Heart left ventricle (tissue), 16 donors: ENCODE measurements at regions not wholly inside any gene's neighbourhood (a gene's known extent, or its start where the extent isn't known, plus 50 kb on each side); places are given as distances from the start of the nearest gene placed in this dataset.

Experiments used
- ATAC-seq, 4 donors: fragments of 200-7000 bp; cut with Tn5 transposase; one replicate each; pipeline ENCODE4 v1.9.1; 2020 to 2022; ENCODE audit warnings: moderate library complexity in 4 of 4, mild to moderate bottlenecking in 3 of 4, moderate number of reproducible peaks in 1 of 4
- DNase-seq, 5 donors: peaks; one replicate each; pipeline ENCODE4 v3.0.0-alpha.2; 2020
- H3K27ac ChIP-seq, 12 donors: fragments of 200-600 bp; sonication (generic) in 4 of 12; one replicate each; pipeline versions ENCODE4 v1.5.0 to v1.8.0; 2016 to 2022; ENCODE audit warnings: mild to moderate bottlenecking in 2 of 12
- H3K27me3 ChIP-seq, 9 donors: fragments of 200-600 bp; sonication (generic) in 2 of 9; one replicate each; pipeline versions ENCODE4 v1.5.1 to v1.8.0; 2016 to 2022; ENCODE audit warnings: mild to moderate bottlenecking in 3 of 9
- H3K36me3 ChIP-seq, 9 donors: fragments of 200-600 bp; sonication (generic) in 2 of 9; one replicate each; pipeline versions ENCODE4 v1.5.0 to v1.8.0; 2018 to 2022; ENCODE audit warnings: mild to moderate bottlenecking in 2 of 9
- H3K4me1 ChIP-seq, 12 donors: fragments of 200-600 bp; sonication (generic) in 4 of 12; one replicate each; pipeline versions ENCODE4 v1.5.0 to v1.8.0; 2016 to 2022; ENCODE audit warnings: mild to moderate bottlenecking in 3 of 12
- H3K4me3 ChIP-seq, 12 donors: fragments of 200-600 bp; sonication (generic) in 4 of 12; one replicate each; pipeline versions ENCODE4 v1.5.0 to v1.8.0; 2017 to 2022; ENCODE audit warnings: mild to moderate bottlenecking in 9 of 12, moderate library complexity in 4 of 12
- H3K9me3 ChIP-seq, 12 donors: fragments of 200-600 bp; sonication (generic) in 4 of 12; one replicate each; pipeline versions ENCODE4 v1.5.0 to v1.8.0; 2016 to 2022; ENCODE audit warnings: mild to moderate bottlenecking in 1 of 12
- CTCF ChIP-seq, 12 donors: fragments of 200-600 bp; sonication (generic) in 4 of 12; IDR thresholded peaks; one replicate each; pipeline versions ENCODE4 v1.5.0 to v1.8.0; 2018 to 2022; ENCODE audit warnings: antibody characterized with exemption in 12 of 12, mild to moderate bottlenecking in 5 of 12
- POLR2A ChIP-seq, 2 donors: fragments of 450-650 bp; IDR thresholded peaks; one replicate each; pipeline ENCODE4 v1.6.1; 2017; ENCODE audit warnings: antibody characterized with exemption in 2 of 2, mild to moderate bottlenecking in 2 of 2, moderate library complexity in 2 of 2
- WGBS, 4 donors: extraction: QIAGEN DNeasy Blood & Tissue Kit in 2 of 4; methylation state at CpG; one replicate each; pipeline versions ENCODE4 v1.1.5 to v1.1.7; 2013 to 2018; 5-methylcytosine and 5-hydroxymethylcytosine counted together
- intact Hi-C, 10 donors: fragments of 100-400 bp; cut with DNase I; formaldehyde crosslinking; loops; one replicate each; pipeline versions ENCODE4 v1.11.1 to v1.14.2; 2022
- donor health status: ischemic (EF 13 %, LVEDD 7.1; RV severe dilation, severe dysfunction).
- donor health status: healthy with polysubstance abuse.
- donor health status: DM: no; HTN: yes; CAD: no.
- donor health status: DM: no; HTN: no; CAD: no.
- donor health status: ischemic (EF 25% LVEDD 6.9; RV normal size, moderate dysfunction).
- donor health status: ischemic (EF 25% LVEDD 5.7; RV mildly dilated, moderate dysfunction).
- donor health status: healthy.
- donor health status: DM: yes; HTN: yes; CAD: no.
- donor health status: ischemic (EF 35%, LVEDD 5.7; RV mildly dilated, moderate dysfunction).
- donor health status: nonischemic (EF 11% LVEDD 7.7; RV severe dilation, severe dysfunction).
- donor health status: DM: yes; HTN: yes; CAD: no.
- donor health status: PGD.
- donor health status: ischemic (EF 29% LVEDD 5.4; RV normal size, mild dysfunction).
- donor health status: nonischemic (EF 23%, LVEDD 6.1; RV moderate dilation, normal function).

- DNase-seq: no peak
- peaks cover 0 to 60% (median 15%) of the 10 kb centered on the region in 12 donors for H3K9me3 ChIP-seq
- intact Hi-C loops: no loop called here
- no peaks in the 10 kb centered on the region for H3K27me3 ChIP-seq
- no peaks in the 10 kb centered on the region for H3K36me3 ChIP-seq
- no peak overlapping the region for H3K27ac ChIP-seq
- no peak for TF ChIP-seq POLR2A (IDR thresholded peaks at IDR 0.05)
- ATAC-seq: no peak
- H3K4me3 ChIP-seq: no peak overlapping the region
- no peaks in the 10 kb centered on the region for H3K4me1 ChIP-seq
These were observed 757.8 kb downstream of the INHBA start for GRCh38 chr7:40944981-40945585.

- H3K27me3 ChIP-seq: no peaks in the 10 kb centered on the region
- WGBS, 4 donors: 54 to 89% (median 86%) methylated on average over 2 of the region's 2 CpGs
- H3K27ac ChIP-seq: no peak overlapping the region
- no peak for ATAC-seq
- no peak overlapping the region for H3K4me3 ChIP-seq
- no peaks in the 10 kb centered on the region for H3K36me3 ChIP-seq
- H3K4me1 ChIP-seq: no peaks in the 10 kb centered on the region
- intact Hi-C loops: no loop called here
- H3K9me3 ChIP-seq: peaks cover 0 to 27% (median 0%) of the 10 kb centered on the region in 12 donors
- TF ChIP-seq CTCF (IDR thresholded peaks at IDR 0.05) (no peak), POLR2A (IDR thresholded peaks at IDR 0.05) (no peak)
- no peak for DNase-seq
These were observed 765.0 kb downstream of the INHBA start for GRCh38 chr7:40937879-40938278.

GRCh38 chr7:40935435-40935834 lies 767.5 kb downstream of the INHBA start:
- TF ChIP-seq POLR2A (IDR thresholded peaks at IDR 0.05): no peak
- TF ChIP-seq CTCF (IDR thresholded peaks at IDR 0.05): no peak
- no peak for ATAC-seq
- no peaks in the 10 kb centered on the region for H3K4me1 ChIP-seq
- no peaks in the 10 kb centered on the region for H3K27me3 ChIP-seq
- no peak overlapping the region for H3K27ac ChIP-seq
- H3K9me3 ChIP-seq: peaks cover 0 to 13% (median 0%) of the 10 kb centered on the region in 12 donors
- no peaks in the 10 kb centered on the region for H3K36me3 ChIP-seq
- no peak overlapping the region for H3K4me3 ChIP-seq
- 91 to 97% (median 94%) methylated on average over 2 of the region's 2 CpGs for WGBS, 4 donors
- DNase-seq: no peak
- intact Hi-C loops: no loop called here

DNA sequence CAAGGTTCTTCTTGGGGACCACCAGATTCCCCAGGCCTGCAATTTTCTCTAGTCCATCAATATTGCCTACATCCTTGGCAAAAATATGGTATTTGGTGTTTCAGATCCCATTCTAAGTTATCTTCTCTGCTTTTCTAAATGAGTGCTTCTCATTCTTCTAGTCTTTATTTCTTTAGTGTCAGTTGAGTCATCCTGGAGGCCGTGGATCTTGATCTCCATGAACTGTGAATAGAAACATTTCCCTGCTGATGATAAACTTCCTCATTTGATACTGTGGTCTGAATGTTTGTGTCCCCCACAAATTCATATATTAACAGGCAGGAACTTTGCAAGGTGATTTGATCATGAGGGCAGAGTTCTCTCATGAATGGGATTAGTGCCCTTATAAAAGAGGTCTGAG lies 779.3 kb downstream of the INHBA start:
- TF ChIP-seq POLR2A (IDR thresholded peaks at IDR 0.05) (no peak), CTCF (IDR thresholded peaks at IDR 0.05) (no peak)
- no peak for ATAC-seq

DNA sequence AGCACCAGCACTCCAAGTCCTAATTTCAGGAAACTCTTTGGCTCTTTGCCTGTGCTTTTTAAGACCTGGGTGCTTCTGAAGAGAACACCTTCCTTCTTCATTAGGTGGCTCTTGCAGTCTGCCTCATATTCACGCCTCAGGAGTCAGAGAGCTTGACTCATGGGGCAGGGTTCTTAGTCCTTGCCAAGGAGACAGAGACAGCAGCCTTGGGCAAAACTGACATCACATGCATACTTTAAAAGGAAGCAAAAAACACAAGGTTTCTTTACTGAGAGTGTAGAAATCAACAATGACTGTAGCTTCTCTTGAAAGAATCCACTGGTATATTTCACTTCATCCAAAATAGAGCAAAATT lies 780.6 kb downstream of the INHBA start:
- H3K27ac ChIP-seq: no peak overlapping the region
- H3K36me3 ChIP-seq: no peaks in the 10 kb centered on the region
- intact Hi-C loops: no loop called here
- H3K4me3 ChIP-seq: no peak overlapping the region
- no peak for TF ChIP-seq CTCF (IDR thresholded peaks at IDR 0.05)
- TF ChIP-seq POLR2A (IDR thresholded peaks at IDR 0.05): no peak
- no peak for ATAC-seq
- no peak for DNase-seq
- no peaks in the 10 kb centered on the region for H3K27me3 ChIP-seq
- 82 to 99% (median 94%) methylated on average over 1 of the region's 1 CpG for WGBS, 4 donors
- no peaks in the 10 kb centered on the region for H3K9me3 ChIP-seq
- H3K4me1 ChIP-seq: peaks cover 0 to 8% (median 0%) of the 10 kb centered on the region in 12 donors

More for the DNA sequence above, 779.3 kb downstream of the INHBA start:
- WGBS, 4 donors: 77 to 89% (median 84%) methylated on average over 1 of the region's 1 CpG
- Histone ChIP-seq H3K4me1 (peaks cover 0 to 6% (median 0%) of the 10 kb centered on the region in 12 donors), H3K4me3 (no peak overlapping the region), H3K27me3 (no peaks in the 10 kb centered on the region), H3K9me3 (no peaks in the 10 kb centered on the region), H3K27ac (no peak overlapping the region), H3K36me3 (no peaks in the 10 kb centered on the region)
- no peak for DNase-seq
- intact Hi-C loops: no loop called here
